Testis (tissue), 2 donors: ENCODE measurements at regions not wholly inside any gene's neighbourhood (a gene's known extent, or its start where the extent isn't known, plus 50 kb on each side); places are given as distances from the start of the nearest gene placed in this dataset.

ENCODE experiments used
- DNase-seq: peaks from one replicate; pipeline ENCODE4 v3.0.0-alpha.2; 2019
- H3K27ac ChIP-seq, 2 donors: fragments of 200-600 bp; sonication (generic); one replicate each; pipeline ENCODE4 v1.5.1; 2019
- H3K27me3 ChIP-seq: fragments of 200-600 bp; sonication (generic); one replicate; pipeline ENCODE4 v1.5.1; 2019
- H3K36me3 ChIP-seq: fragments of 200-600 bp; sonication (generic); one replicate; pipeline ENCODE4 v1.5.1; 2017; ENCODE audit warnings: low read depth; ENCODE audit errors: missing control alignments
- H3K4me1 ChIP-seq: fragments of 200-600 bp; sonication (generic); one replicate; pipeline ENCODE4 v1.5.1; 2019
- H3K4me3 ChIP-seq, 2 donors: fragments of 200-600 bp; sonication (generic); one replicate each; pipeline ENCODE4 v1.5.1; 2017 to 2019
- H3K9me3 ChIP-seq: fragments of 200-600 bp; sonication (generic); one replicate; pipeline ENCODE4 v1.5.1; 2017
- CTCF ChIP-seq, 3 experiments: fragments of 450-650 bp in 2 of 3; fragments of 200-600 bp in 1 of 3; sonication (generic) in 1 of 3; IDR thresholded peaks; one replicate each; pipeline ENCODE4 v1.5.1; 2016 to 2019; ENCODE audit warnings: antibody characterized with exemption in 3 of 3, mild to moderate bottlenecking in 2 of 3, moderate library complexity in 1 of 3
- POLR2A ChIP-seq: fragments of 450-650 bp; IDR thresholded peaks from one replicate; pipeline ENCODE4 v1.6.1; 2017; ENCODE audit warnings: antibody characterized with exemption, mild to moderate bottlenecking, moderate library complexity
- WGBS, 2 donors: methylation state at CpG; one replicate each; pipeline ENCODE4 v1.1.5; 2018; 5-methylcytosine and 5-hydroxymethylcytosine counted together
- intact Hi-C: fragments of 100-400 bp; cut with DNase I; formaldehyde crosslinking; loops from one replicate; pipeline ENCODE4 v1.15.1; 2023; ENCODE audit warnings: low total_unique reads

GRCh38 chr5:68099327-68099726 is 116.2 kb upstream of the PIK3R1 start:
- no peak for DNase-seq
- H3K27me3 ChIP-seq = no peaks in the 10 kb centered on the region
- no peaks in the 10 kb centered on the region for H3K9me3 ChIP-seq
- no peak overlapping the region for H3K4me3 ChIP-seq
- no peaks in the 10 kb centered on the region for H3K4me1 ChIP-seq
- H3K36me3 ChIP-seq = no peaks in the 10 kb centered on the region
- TF ChIP-seq POLR2A = no peak
- no peak for TF ChIP-seq CTCF (IDR thresholded peaks at IDR 0.05)
- 91 to 95% methylated on average over 5 of the region's 5 CpGs for WGBS, 2 donors
- intact Hi-C loops = no loop called here
- no peak overlapping the region for H3K27ac ChIP-seq

GRCh38 chr5:68093455-68094159 is 121.9 kb upstream of the PIK3R1 start:
- H3K9me3 ChIP-seq = no peaks in the 10 kb centered on the region
- H3K27ac ChIP-seq = no peak overlapping the region
- no peak overlapping the region for H3K4me3 ChIP-seq
- peaks cover 5% of the 10 kb centered on the region for H3K4me1 ChIP-seq
- DNase-seq = no peak
- H3K36me3 ChIP-seq = no peaks in the 10 kb centered on the region
- WGBS, 2 donors = 80 to 87% methylated on average over 3 of the region's 3 CpGs
- intact Hi-C loops = no loop called here
- TF ChIP-seq CTCF (IDR thresholded peaks at IDR 0.05) (no peak), POLR2A (no peak)
- H3K27me3 ChIP-seq = no peaks in the 10 kb centered on the region

GRCh38 chr5:68088302-68088701 is 127.3 kb upstream of the PIK3R1 start:
- Histone ChIP-seq H3K36me3 (no peaks in the 10 kb centered on the region), H3K4me1 (peaks cover 20% of the 10 kb centered on the region), H3K27me3 (no peaks in the 10 kb centered on the region), H3K4me3 (no peak overlapping the region), H3K9me3 (no peaks in the 10 kb centered on the region), H3K27ac (peak overlapping the region; percentile 15 to 57)
- DNase-seq = no peak
- TF ChIP-seq POLR2A (no peak), CTCF (IDR thresholded peaks at IDR 0.05) (no peak)
- WGBS, 2 donors = 38 to 57% methylated on average over 3 of the region's 3 CpGs
- intact Hi-C loops = no loop called here

GRCh38 chr5:68087866-68088265 is 127.7 kb upstream of the PIK3R1 start:
- no peaks in the 10 kb centered on the region for H3K27me3 ChIP-seq
- intact Hi-C loops = no loop called here
- H3K9me3 ChIP-seq = no peaks in the 10 kb centered on the region
- H3K27ac ChIP-seq = peak overlapping the region; percentile 15 to 57
- H3K4me3 ChIP-seq = no peak overlapping the region
- 29 to 42% methylated on average over 3 of the region's 3 CpGs for WGBS, 2 donors
- H3K4me1 ChIP-seq = peaks cover 20% of the 10 kb centered on the region
- peak; percentile 65 for DNase-seq
- TF ChIP-seq CTCF (IDR thresholded peaks at IDR 0.05) (no peak), POLR2A (no peak)
- no peaks in the 10 kb centered on the region for H3K36me3 ChIP-seq

- Histone ChIP-seq H3K4me1 (peaks cover 20% of the 10 kb centered on the region), H3K9me3 (no peaks in the 10 kb centered on the region), H3K36me3 (no peaks in the 10 kb centered on the region), H3K27me3 (no peaks in the 10 kb centered on the region), H3K4me3 (no peak overlapping the region), H3K27ac (peak overlapping the region in 1 of 2 donors; percentile 64)
- peak; percentile 66 for DNase-seq
- intact Hi-C loops = no loop called here
- TF ChIP-seq POLR2A (no peak), CTCF (IDR thresholded peaks at IDR 0.05) (no peak)
- WGBS, 2 donors = 50 to 60% methylated on average over 7 of the region's 7 CpGs
Observed at GRCh38 chr5:68086857-68087256, 128.7 kb upstream of the PIK3R1 start.
